Neural progenitor cell (in vitro differentiated cells): ENCODE measurements at regions not wholly inside any gene's neighbourhood (a gene's known extent, or its start where the extent isn't known, plus 50 kb on each side); places are given as distances from the start of the nearest gene placed in this dataset.

Experiments used
- CTCF ChIP-seq: fragments of 200-600 bp; sonication (generic); IDR thresholded peaks from 2 replicates; pipeline ENCODE4 v1.5.1; 2017; ENCODE audit warnings: antibody characterized with exemption, mild to moderate bottlenecking
- EZH2 ChIP-seq: fragments of 200-600 bp; sonication (generic); IDR thresholded peaks from 2 replicates; pipeline ENCODE4 v1.6.1; 2017; ENCODE audit warnings: antibody characterized with exemption, mild to moderate bottlenecking, moderate library complexity
- EZH2phosphoT487 ChIP-seq: fragments of 200-600 bp; sonication (generic); IDR thresholded peaks from 2 replicates; pipeline ENCODE4 v1.6.1; 2017; ENCODE audit warnings: antibody characterized with exemption

GRCh38 chr6:28741363-28741762, 182.4 kb downstream of the TRIM27 start:
- no peak for TF ChIP-seq CTCF
- TF ChIP-seq EZH2 = no peak
- TF ChIP-seq EZH2phosphoT487 = no peak
